Heart left ventricle (tissue), 16 donors: ENCODE measurements at regions not wholly inside any gene's neighbourhood (a gene's known extent, or its start where the extent isn't known, plus 50 kb on each side); places are given as distances from the start of the nearest gene placed in this dataset.

Experiments used
- ATAC-seq, 4 donors: fragments of 200-7000 bp; cut with Tn5 transposase; one replicate each; pipeline ENCODE4 v1.9.1; 2020 to 2022; ENCODE audit warnings: moderate library complexity in 4 of 4, mild to moderate bottlenecking in 3 of 4, moderate number of reproducible peaks in 1 of 4
- DNase-seq, 5 donors: peaks; one replicate each; pipeline ENCODE4 v3.0.0-alpha.2; 2020
- H3K27ac ChIP-seq, 12 donors: fragments of 200-600 bp; sonication (generic) in 4 of 12; one replicate each; pipeline versions ENCODE4 v1.5.0 to v1.8.0; 2016 to 2022; ENCODE audit warnings: mild to moderate bottlenecking in 2 of 12
- H3K27me3 ChIP-seq, 9 donors: fragments of 200-600 bp; sonication (generic) in 2 of 9; one replicate each; pipeline versions ENCODE4 v1.5.1 to v1.8.0; 2016 to 2022; ENCODE audit warnings: mild to moderate bottlenecking in 3 of 9
- H3K36me3 ChIP-seq, 9 donors: fragments of 200-600 bp; sonication (generic) in 2 of 9; one replicate each; pipeline versions ENCODE4 v1.5.0 to v1.8.0; 2018 to 2022; ENCODE audit warnings: mild to moderate bottlenecking in 2 of 9
- H3K4me1 ChIP-seq, 12 donors: fragments of 200-600 bp; sonication (generic) in 4 of 12; one replicate each; pipeline versions ENCODE4 v1.5.0 to v1.8.0; 2016 to 2022; ENCODE audit warnings: mild to moderate bottlenecking in 3 of 12
- H3K4me3 ChIP-seq, 12 donors: fragments of 200-600 bp; sonication (generic) in 4 of 12; one replicate each; pipeline versions ENCODE4 v1.5.0 to v1.8.0; 2017 to 2022; ENCODE audit warnings: mild to moderate bottlenecking in 9 of 12, moderate library complexity in 4 of 12
- H3K9me3 ChIP-seq, 12 donors: fragments of 200-600 bp; sonication (generic) in 4 of 12; one replicate each; pipeline versions ENCODE4 v1.5.0 to v1.8.0; 2016 to 2022; ENCODE audit warnings: mild to moderate bottlenecking in 1 of 12
- POLR2A ChIP-seq, 2 donors: fragments of 450-650 bp; IDR thresholded peaks; one replicate each; pipeline ENCODE4 v1.6.1; 2017; ENCODE audit warnings: antibody characterized with exemption in 2 of 2, mild to moderate bottlenecking in 2 of 2, moderate library complexity in 2 of 2
- WGBS, 4 donors: extraction: QIAGEN DNeasy Blood & Tissue Kit in 2 of 4; methylation state at CpG; one replicate each; pipeline versions ENCODE4 v1.1.5 to v1.1.7; 2013 to 2018; 5-methylcytosine and 5-hydroxymethylcytosine counted together
- intact Hi-C, 10 donors: fragments of 100-400 bp; cut with DNase I; formaldehyde crosslinking; loops; one replicate each; pipeline versions ENCODE4 v1.11.1 to v1.14.2; 2022
- TF ChIP-seq, protein P1 (sequence below), 12 donors: fragments of 200-600 bp; sonication (generic) in 4 of 12; IDR thresholded peaks; one replicate each; pipeline versions ENCODE4 v1.5.0 to v1.8.0; 2018 to 2022; ENCODE audit warnings: antibody characterized with exemption in 12 of 12, mild to moderate bottlenecking in 5 of 12
- donor health status: ischemic (EF 13 %, LVEDD 7.1; RV severe dilation, severe dysfunction).
- donor health status: healthy with polysubstance abuse.
- donor health status: DM: no; HTN: yes; CAD: no.
- donor health status: DM: no; HTN: no; CAD: no.
- donor health status: ischemic (EF 25% LVEDD 6.9; RV normal size, moderate dysfunction).
- donor health status: ischemic (EF 25% LVEDD 5.7; RV mildly dilated, moderate dysfunction).
- donor health status: healthy.
- donor health status: DM: yes; HTN: yes; CAD: no.
- donor health status: ischemic (EF 35%, LVEDD 5.7; RV mildly dilated, moderate dysfunction).
- donor health status: nonischemic (EF 11% LVEDD 7.7; RV severe dilation, severe dysfunction).
- donor health status: DM: yes; HTN: yes; CAD: no.
- donor health status: PGD.
- donor health status: ischemic (EF 29% LVEDD 5.4; RV normal size, mild dysfunction).
- donor health status: nonischemic (EF 23%, LVEDD 6.1; RV moderate dilation, normal function).

- Histone ChIP-seq H3K36me3 (no peaks in the 10 kb centered on the region), H3K4me3 (no peak overlapping the region), H3K4me1 (no peaks in the 10 kb centered on the region), H3K27me3 (no peaks in the 10 kb centered on the region), H3K9me3 (no peaks in the 10 kb centered on the region), H3K27ac (no peak overlapping the region)
- WGBS, 4 donors = 65 to 70% (median 66%) methylated on average over 1 of the region's 1 CpG
- intact Hi-C loops = no loop called here
- no peak for DNase-seq
- no peak for ATAC-seq
- TF ChIP-seq, protein P1, sequence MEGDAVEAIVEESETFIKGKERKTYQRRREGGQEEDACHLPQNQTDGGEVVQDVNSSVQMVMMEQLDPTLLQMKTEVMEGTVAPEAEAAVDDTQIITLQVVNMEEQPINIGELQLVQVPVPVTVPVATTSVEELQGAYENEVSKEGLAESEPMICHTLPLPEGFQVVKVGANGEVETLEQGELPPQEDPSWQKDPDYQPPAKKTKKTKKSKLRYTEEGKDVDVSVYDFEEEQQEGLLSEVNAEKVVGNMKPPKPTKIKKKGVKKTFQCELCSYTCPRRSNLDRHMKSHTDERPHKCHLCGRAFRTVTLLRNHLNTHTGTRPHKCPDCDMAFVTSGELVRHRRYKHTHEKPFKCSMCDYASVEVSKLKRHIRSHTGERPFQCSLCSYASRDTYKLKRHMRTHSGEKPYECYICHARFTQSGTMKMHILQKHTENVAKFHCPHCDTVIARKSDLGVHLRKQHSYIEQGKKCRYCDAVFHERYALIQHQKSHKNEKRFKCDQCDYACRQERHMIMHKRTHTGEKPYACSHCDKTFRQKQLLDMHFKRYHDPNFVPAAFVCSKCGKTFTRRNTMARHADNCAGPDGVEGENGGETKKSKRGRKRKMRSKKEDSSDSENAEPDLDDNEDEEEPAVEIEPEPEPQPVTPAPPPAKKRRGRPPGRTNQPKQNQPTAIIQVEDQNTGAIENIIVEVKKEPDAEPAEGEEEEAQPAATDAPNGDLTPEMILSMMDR (IDR thresholded peaks at IDR 0.05) = no peak
- TF ChIP-seq POLR2A (IDR thresholded peaks at IDR 0.05) = no peak
These were observed 1218.1 kb downstream of the SLITRK1 start for GRCh38 chr13:82664183-82664582.

DNA sequence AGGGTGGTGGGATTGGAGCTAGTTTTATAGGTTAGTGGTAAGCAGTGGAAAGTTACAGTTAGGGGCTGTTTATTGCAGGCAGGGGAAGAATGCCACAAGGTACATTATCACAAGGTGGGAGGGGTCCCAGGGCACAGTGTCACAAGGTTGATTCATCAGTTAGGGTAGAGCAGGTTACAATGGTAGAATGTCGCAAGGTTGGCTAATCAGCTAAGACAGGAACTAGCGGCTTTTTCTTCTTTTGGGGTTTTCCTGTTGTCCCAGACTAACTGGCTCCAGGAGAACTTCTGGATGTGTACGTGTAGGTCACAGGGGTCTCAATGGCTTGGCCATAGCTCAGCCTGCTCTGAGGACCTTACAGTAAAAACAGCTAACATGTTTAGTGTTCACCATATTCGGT lies 1221.1 kb downstream of the SLITRK1 start:
- 69 to 80% (median 76%) methylated on average over 4 of the region's 4 CpGs for WGBS, 4 donors
- no peak overlapping the region for H3K4me3 ChIP-seq
- TF ChIP-seq POLR2A (IDR thresholded peaks at IDR 0.05) = no peak
- TF ChIP-seq, protein P1 (IDR thresholded peaks at IDR 0.05) = no peak
- no peaks in the 10 kb centered on the region for H3K9me3 ChIP-seq
- H3K27me3 ChIP-seq = no peaks in the 10 kb centered on the region
- DNase-seq = no peak
- no peaks in the 10 kb centered on the region for H3K36me3 ChIP-seq
- H3K4me1 ChIP-seq = no peaks in the 10 kb centered on the region
- intact Hi-C loops = no loop called here
- no peak for ATAC-seq
- H3K27ac ChIP-seq = no peak overlapping the region

- ATAC-seq = no peak
- 52 to 56% (median 54%) methylated on average over 1 of the region's 1 CpG for WGBS, 4 donors
- Histone ChIP-seq H3K27ac (no peak overlapping the region), H3K36me3 (no peaks in the 10 kb centered on the region), H3K4me1 (no peaks in the 10 kb centered on the region), H3K27me3 (no peaks in the 10 kb centered on the region), H3K4me3 (no peak overlapping the region), H3K9me3 (no peaks in the 10 kb centered on the region)
- intact Hi-C loops = no loop called here
- no peak for TF ChIP-seq POLR2A (IDR thresholded peaks at IDR 0.05)
- TF ChIP-seq, protein P1 (IDR thresholded peaks at IDR 0.05) = no peak
- DNase-seq = no peak
These were observed 1223.5 kb downstream of the SLITRK1 start for GRCh38 chr13:82658811-82659210.

- ATAC-seq = no peak
- no peaks in the 10 kb centered on the region for H3K4me1 ChIP-seq
- no peaks in the 10 kb centered on the region for H3K36me3 ChIP-seq
- no peaks in the 10 kb centered on the region for H3K9me3 ChIP-seq
- H3K27ac ChIP-seq = no peak overlapping the region
- WGBS, 4 donors = 82 to 90% (median 86%) methylated on average over 3 of the region's 3 CpGs
- no peaks in the 10 kb centered on the region for H3K27me3 ChIP-seq
- H3K4me3 ChIP-seq = no peak overlapping the region
- no peak for TF ChIP-seq POLR2A (IDR thresholded peaks at IDR 0.05)
- TF ChIP-seq, protein P1 (IDR thresholded peaks at IDR 0.05) = no peak
- intact Hi-C loops = no loop called here
- DNase-seq = no peak
These were observed 1224.8 kb downstream of the SLITRK1 start for GRCh38 chr13:82657471-82657870.
